CD4-positive, alpha-beta T cell treated with Interleukin-4 for 1 hour (primary cell): ENCODE measurements at regions not wholly inside any gene's neighbourhood (a gene's known extent, or its start where the extent isn't known, plus 50 kb on each side); places are given as distances from the start of the nearest gene placed in this dataset.
"Not testable (repeated sequence)": the region's sequence is repeated elsewhere in the genome, so short reads cannot be mapped to it uniquely, and the experiment has no call there.

Experiments
- DNase-seq, 2 donors: peaks; one replicate each; pipeline ENCODE4 v3.0.0-alpha.2; 2020 to 2022

DNA sequence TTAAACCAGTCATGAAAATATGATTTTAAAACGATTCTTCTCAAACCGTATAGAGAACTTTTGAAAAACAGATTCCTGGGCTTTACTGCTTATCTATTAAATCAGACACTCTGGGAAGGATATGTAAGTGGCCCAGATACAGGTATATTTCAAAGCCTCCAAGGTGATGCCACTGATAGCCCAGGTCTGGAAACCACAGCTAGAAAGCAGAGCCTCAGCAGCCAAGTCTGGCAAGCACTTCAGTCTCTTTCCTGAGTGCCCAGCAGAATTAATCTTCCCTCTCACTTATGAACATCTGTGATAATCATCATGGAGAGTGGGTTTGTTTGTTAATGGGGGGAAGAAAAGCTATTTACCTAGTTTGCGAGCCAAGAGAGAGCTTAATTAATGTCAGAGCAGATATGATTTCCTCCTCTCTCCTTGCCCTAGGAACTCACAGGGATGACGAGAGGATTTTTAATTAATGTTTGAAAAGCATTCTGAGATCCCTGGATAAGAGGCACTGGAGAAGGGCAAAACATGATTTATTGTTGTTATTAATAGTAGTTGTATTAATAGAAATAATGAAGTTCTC is 368.4 kb downstream of the TLE1 start:
- DNase-seq, result no peak

DNA sequence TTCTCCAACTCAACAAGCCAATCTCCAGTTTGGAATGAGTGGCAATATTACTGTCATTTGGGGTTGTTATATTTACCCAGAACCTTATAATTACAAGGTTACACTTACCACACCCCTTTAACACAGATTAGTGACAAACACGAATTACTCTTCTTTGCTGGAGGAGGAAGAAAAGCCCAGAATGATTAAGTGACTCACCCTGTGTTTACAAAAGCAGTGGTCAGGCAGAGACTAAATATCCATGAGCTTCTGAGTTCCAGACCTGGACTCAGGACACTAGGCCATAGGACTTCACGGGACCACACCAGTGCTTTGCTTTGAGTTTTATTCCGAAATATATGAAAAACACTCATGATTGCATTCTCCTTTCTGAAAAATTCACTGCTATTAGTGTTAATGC is 370.8 kb downstream of the TLE1 start:
- no peak for DNase-seq

DNA sequence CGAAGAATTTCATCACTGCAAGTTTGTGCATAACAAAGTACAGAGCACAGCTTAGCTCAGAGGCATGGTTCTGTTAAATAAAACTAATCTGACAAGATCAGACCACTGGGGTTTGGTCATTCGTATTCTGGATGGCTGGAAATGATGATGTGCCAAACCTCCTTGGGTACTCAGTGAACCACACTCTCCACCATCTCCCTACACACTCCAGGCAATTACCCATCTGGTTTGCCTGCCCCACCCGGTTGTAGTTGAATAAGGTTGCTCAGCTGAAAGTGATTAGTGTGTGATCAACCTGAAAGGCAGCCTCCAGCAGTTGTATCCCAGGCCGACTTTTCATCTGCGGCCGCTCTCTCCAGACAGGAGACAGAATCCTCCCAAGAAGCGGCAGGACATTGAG is 371.4 kb downstream of the TLE1 start:
- DNase-seq, result no peak

- DNase-seq, result no peak
Observed at GRCh38 chr9:81317223-81317622, 372.1 kb downstream of the TLE1 start.

GRCh38 chr9:81314490-81314889 is 374.9 kb downstream of the TLE1 start:
- no peak for DNase-seq

DNA sequence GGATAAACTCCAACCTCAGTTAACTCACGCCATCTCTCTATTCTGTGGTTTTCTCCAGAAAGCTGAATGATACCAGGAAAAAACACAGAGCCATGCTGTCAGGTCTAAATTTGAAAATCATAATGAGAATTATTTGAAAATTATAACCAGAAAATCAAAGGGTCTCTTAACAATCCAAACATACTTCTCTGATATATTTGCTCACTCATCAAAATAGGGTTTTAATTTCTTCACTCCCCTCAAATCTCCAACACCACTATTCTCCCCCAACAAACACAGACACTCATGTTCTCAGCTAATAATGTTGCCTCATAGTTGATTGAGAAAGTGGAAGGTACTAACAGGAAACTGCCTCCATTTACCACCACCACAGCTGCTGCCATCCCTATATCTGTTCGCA is 375.5 kb downstream of the TLE1 start:
- no peak for DNase-seq

- no peak for DNase-seq
Observed at GRCh38 chr9:81312346-81312745, 377.0 kb downstream of the TLE1 start.

DNA sequence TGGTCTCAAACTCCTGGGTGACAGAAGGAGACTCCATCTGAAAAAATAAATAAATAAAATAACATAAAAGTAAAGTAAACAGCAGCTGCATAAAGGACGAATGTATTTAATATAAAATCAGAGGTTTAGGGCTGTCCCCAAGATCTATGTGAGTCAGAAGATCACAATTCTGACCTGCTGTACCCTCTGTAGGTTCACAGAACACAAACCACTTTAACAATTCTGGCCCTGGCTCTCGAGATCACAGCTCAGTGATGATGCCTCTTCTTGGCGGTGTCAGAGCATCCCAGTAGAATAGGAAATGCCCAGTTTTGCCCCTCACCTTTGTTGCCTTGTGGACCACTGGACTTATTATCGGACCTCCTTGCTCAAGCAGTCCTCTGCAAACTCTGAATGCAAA is 380.9 kb downstream of the TLE1 start:
- no peak for DNase-seq

DNA sequence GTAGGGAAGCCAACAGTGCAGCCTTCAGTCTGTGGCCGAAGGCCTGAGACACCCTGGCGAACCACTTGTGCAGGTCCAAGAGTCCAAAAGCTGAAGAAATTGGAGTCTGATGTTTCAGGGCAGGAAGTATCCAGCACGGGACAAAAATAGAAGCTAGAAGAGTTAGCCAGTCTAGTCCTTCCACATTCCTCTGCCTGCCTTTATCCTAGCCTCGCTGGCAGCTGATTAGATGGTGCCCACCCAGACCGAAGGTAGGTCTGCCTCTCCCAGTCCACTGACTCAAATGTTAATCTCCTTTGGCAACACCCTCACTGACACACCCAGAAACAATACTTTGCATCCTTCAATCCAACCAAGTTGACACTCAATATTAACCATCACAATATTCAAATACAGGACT is 381.6 kb downstream of the TLE1 start:
- DNase-seq, result not testable (repeated sequence)

GRCh38 chr9:81305561-81306182 is 383.7 kb downstream of the TLE1 start:
- DNase-seq, result no peak

- DNase-seq, result no peak
Observed at GRCh38 chr9:81303658-81304057, 385.7 kb downstream of the TLE1 start.

DNA sequence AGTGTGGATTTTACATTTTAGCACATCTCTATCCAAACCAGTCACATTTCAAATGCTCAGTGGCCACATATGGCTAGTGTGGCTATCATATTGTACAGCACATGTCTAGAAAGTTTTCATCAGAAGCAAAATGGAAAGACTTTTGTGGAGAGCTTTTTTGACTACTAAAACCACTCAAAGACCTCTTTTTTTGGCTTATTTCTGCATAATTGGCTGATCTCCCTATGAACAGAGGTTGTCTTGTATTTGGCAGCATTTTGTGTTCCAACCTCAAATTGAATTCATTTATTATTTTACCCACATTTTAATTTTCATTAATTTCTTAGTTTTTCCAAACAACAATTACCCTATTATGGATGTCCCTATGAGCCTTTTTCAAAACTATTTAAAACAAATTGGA is 395.7 kb downstream of the TLE1 start:
- no peak for DNase-seq

GRCh38 chr9:81292056-81292805 is 397.1 kb downstream of the TLE1 start:
- no peak for DNase-seq

GRCh38 chr9:81289622-81290021 is 399.7 kb downstream of the TLE1 start:
- DNase-seq, result no peak

GRCh38 chr9:81268048-81268447 is 421.3 kb downstream of the TLE1 start:
- no peak for DNase-seq

- DNase-seq, result no peak
Observed at GRCh38 chr9:81266674-81267073, 422.7 kb downstream of the TLE1 start.

DNA sequence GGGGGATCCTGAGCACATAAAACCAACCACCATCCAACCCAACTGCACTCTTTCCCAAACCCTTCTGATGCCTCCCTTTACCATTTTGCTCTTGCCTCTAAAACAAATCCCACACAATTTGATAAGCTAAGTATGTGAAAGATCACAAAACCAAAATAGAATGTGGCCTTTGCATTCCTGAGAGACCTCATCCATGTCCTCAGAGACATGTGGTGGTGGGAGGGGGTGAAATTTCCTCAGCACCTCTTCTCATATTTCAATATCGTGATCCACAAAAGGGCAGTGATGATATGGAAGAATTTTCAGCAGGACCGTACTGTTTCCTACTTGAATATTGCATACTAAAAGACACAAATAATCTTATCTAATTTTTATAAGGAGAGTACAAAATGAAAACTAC is 423.3 kb downstream of the TLE1 start:
- DNase-seq, result no peak

DNA sequence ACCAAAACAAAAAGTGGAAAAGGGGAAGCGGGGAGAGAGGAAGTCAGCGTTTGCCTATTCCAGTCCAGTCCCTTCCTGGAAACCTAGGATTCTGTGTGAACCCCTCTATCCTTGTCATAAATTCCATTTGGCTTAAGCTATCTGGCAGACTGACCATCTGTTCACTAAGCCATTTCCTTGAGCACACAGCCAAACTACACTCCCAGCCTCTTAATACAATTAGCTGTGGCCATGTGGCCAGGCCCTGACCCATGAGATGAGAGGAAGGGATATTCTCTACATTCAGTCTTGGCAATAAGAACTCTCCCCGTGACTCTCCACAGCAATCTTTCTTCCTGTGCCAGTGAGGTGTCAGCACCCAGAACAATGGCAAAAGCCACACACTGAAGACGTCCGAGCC is 424.8 kb downstream of the TLE1 start:
- no peak for DNase-seq

GRCh38 chr9:81259896-81260295 is 429.5 kb downstream of the TLE1 start:
- DNase-seq, result no peak

DNA sequence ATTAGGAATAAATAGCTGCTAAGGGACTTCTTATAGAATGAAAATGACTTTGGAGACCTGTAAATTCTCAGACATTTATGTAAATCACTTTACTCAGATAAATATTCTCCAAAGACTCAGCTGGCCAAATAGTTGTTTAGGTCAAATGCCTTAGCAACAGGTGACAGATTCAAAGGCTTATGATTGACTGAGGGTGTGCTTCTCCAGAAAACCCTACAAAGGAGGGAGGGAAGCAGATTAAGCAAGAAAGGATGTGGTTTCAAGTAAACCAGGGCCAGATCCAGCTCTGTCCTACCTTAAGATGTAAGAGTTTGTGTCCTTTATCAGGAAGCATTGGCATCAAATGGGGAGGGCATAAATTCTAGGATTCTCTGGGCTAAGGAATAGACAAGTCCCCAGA is 433.0 kb downstream of the TLE1 start:
- no peak for DNase-seq

DNA sequence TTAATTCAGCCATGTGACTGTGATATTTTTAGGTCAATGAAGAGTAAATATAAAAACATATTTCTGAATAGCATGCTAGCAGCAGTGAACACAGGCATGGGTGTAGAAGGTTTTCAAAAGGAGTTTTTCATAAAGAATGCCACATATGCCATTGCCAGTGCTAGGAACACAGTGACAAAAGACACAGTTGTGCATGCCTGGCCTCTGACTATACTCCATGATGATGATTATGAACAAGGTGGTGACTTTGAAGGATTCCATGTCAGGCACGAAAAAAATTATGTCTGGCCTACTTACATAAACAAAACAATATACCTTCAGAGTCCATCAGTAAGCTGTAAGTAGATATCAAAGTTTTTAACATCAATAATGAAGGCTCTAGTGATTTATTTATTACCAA is 438.7 kb downstream of the TLE1 start:
- DNase-seq, result no peak

- no peak for DNase-seq
Observed at GRCh38 chr9:81250041-81250440, 439.3 kb downstream of the TLE1 start.

DNA sequence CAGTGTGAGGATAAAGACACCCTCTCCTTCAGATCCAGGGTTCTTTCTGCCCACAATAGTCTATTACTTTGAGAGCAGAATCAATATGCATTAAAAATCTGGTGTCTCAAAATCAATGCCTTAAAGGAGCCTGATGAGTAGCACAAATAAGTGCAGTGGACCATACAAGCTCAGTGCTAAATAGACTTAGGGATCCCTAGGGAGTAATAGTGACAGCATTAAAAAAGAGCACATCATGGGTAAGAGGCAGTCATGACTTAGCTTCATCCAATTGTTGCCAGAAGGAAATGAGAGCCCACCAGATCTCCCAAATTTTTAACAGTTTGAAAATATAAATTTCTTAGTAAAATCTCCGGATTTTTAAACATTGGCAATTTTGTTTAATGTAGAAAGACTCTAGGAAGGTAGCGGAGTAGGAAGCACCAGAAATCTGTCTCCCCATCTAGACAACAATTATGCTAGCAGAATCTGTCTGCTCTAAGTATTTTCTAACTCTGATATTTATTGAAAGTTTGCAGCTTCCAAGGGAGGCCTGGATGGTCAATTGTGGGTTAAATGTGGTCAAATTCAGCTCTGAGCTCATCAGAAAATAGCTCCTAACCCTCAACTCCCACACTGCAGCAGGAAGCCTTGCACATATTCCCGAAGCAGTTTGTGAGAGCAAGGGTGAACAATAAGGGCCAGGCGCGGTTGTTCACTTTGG is 443.9 kb downstream of the TLE1 start:
- no peak for DNase-seq

DNA sequence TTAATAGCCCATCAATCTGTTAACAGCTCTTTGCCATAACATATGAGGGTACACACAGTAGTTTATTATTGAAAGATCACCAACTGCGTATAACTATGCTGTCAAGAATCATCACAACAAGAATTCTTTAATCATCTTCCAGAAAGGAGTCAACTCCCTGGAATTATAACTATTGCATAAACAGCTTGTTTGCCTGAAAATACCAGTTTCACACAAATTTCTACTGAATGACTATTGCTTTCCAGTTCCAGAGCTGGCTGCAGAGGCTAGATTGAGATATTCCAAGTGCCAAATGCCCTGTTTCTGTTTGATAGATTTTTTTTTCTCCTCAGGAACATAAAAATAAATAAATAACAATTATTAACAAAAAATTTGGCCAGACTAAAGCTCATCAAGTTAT is 444.7 kb downstream of the TLE1 start:
- DNase-seq, result no peak
